OCI-LY1 (cell line): ENCODE measurements at regions not wholly inside any gene's neighbourhood (a gene's known extent, or its start where the extent isn't known, plus 50 kb on each side); places are given as distances from the start of the nearest gene placed in this dataset.

ENCODE experiments used
- H2AFZ ChIP-seq: fragments of 200-600 bp; sonication (generic), shearing (Covaris generic); 2 replicates; pipeline ENCODE4 v1.6.0; 2014; ENCODE audit warnings: antibody characterized with exemption, mild to moderate bottlenecking, low read length
- H3F3A ChIP-seq: fragments of 200-600 bp; sonication (generic), shearing (Covaris generic); 2 replicates; pipeline ENCODE4 v1.6.0; 2014; ENCODE audit warnings: mild to moderate bottlenecking, antibody characterized with exemption, low read length, moderate library complexity; ENCODE audit not compliant: insufficient read depth
- H3K27ac ChIP-seq: fragments of 200-600 bp; sonication (generic); 2 replicates; pipeline ENCODE4 v1.5.1; 2014; ENCODE audit warnings: low read length, mixed run types, mild to moderate bottlenecking, low read depth; ENCODE audit not compliant: poor library complexity, severe bottlenecking
- H3K27me3 ChIP-seq: fragments of 200-600 bp; sonication (generic); 2 replicates; pipeline ENCODE4 v1.6.0; 2014; ENCODE audit warnings: antibody characterized with exemption, mild to moderate bottlenecking, low read length, moderate library complexity; ENCODE audit not compliant: insufficient read depth
- H3K36me3 ChIP-seq: fragments of 200-600 bp; sonication (generic); 2 replicates; pipeline ENCODE4 v1.6.1; 2014; ENCODE audit warnings: mild to moderate bottlenecking, antibody characterized with exemption, low read length, moderate library complexity, mixed read lengths; ENCODE audit not compliant: insufficient read depth
- H3K4me1 ChIP-seq: fragments of 200-600 bp; sonication (generic); 2 replicates; pipeline ENCODE4 v1.5.1; 2014; ENCODE audit warnings: mild to moderate bottlenecking, low read length, moderate library complexity; ENCODE audit not compliant: insufficient read depth, severe bottlenecking
- H3K4me2 ChIP-seq: fragments of 200-600 bp; sonication (generic), shearing (Covaris generic); 2 replicates; pipeline ENCODE4 v1.6.1; 2014; ENCODE audit warnings: low read length
- H3K4me3 ChIP-seq: fragments of 200-600 bp; sonication (generic); 2 replicates; pipeline ENCODE4 v1.5.1; 2014; ENCODE audit warnings: low read length, low read depth, mild to moderate bottlenecking, mixed read lengths; ENCODE audit not compliant: poor library complexity, severe bottlenecking
- H3K79me2 ChIP-seq: fragments of 200-600 bp; shearing (Covaris generic); 2 replicates; pipeline ENCODE4 v1.6.1; 2016; ENCODE audit warnings: mixed run types, low read length, mixed read lengths; ENCODE audit not compliant: insufficient read depth
- H3K9ac ChIP-seq: fragments of 200-600 bp; sonication (generic), shearing (Covaris generic); 2 replicates; pipeline ENCODE4 v1.6.1; 2014; ENCODE audit warnings: mild to moderate bottlenecking, low read length, mixed read lengths
- H3K9me2 ChIP-seq: fragments of 200-600 bp; sonication (generic), shearing (Covaris generic); 2 replicates; pipeline ENCODE4 v1.6.1; 2014; ENCODE audit warnings: low read depth, mild to moderate bottlenecking, low read length, mixed read lengths
- H3K9me3 ChIP-seq: fragments of 200-600 bp; shearing (Covaris generic); 2 replicates; pipeline ENCODE4 v1.6.1; 2014; ENCODE audit warnings: low read length, mixed read lengths
- H4K20me1 ChIP-seq: fragments of 200-600 bp; sonication (generic), shearing (Covaris generic); 2 replicates; pipeline ENCODE4 v1.6.0; 2016; ENCODE audit warnings: mild to moderate bottlenecking, low read length; ENCODE audit not compliant: insufficient read depth
- EZH2 ChIP-seq: fragments of 200-600 bp; sonication (generic), shearing (Covaris generic); IDR thresholded peaks from 2 replicates; pipeline ENCODE4 v1.8.0; 2017; ENCODE audit warnings: borderline replicate concordance, mixed run types, mild to moderate bottlenecking, antibody characterized with exemption, low read length, moderate library complexity, mixed read lengths
- TF ChIP-seq, protein P1 (sequence below): fragments of 200-600 bp; sonication (generic), shearing (Covaris generic); IDR thresholded peaks from 2 replicates; pipeline ENCODE4 v1.5.1; 2017; ENCODE audit warnings: mild to moderate bottlenecking, antibody characterized with exemption, low read length, moderate library complexity, mixed read lengths

DNA sequence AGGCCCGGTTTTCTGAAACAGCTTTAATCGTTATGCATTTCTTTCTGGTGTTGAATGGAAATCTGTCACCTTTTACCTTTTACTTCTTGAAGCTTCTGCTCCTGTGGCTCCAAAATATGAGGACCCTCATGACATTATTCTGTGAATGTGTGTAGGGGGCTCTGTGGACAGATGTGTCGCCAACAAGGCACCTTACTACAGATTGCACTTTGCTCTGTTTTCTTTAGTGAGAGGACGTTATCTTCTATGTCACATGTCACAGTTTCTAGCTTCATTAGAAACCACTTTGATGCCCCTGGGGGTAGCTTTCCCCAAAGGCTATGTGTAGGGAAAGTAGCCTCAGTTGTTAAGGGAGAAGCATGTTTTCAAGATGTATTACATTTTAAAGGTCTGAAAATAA is 195.6 kb downstream of the ZNF621 start:
- no peak overlapping the region for H2AFZ ChIP-seq

DNA sequence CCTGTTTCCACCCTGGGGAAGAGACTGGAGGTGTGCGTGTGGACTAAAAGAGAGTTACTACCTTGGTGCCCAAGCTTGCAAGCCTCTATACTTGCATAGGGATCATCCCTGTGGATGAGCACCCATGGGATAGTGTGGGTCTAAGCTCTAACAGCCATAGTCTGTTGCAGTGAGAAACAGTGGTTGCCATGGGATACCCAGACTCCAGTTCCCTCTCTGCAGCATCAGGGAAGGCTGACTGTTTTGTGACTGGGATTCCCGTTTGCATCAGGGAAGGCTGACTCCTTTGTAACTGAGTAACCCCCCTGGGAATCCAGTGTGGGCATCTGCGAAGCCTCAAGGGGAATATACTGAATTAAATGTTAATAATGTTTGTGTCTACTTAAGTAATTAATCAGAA is 196.1 kb downstream of the ZNF621 start:
- H3K9ac ChIP-seq: no peak overlapping the region
- no peak overlapping the region for H2AFZ ChIP-seq
- TF ChIP-seq, protein P1, sequence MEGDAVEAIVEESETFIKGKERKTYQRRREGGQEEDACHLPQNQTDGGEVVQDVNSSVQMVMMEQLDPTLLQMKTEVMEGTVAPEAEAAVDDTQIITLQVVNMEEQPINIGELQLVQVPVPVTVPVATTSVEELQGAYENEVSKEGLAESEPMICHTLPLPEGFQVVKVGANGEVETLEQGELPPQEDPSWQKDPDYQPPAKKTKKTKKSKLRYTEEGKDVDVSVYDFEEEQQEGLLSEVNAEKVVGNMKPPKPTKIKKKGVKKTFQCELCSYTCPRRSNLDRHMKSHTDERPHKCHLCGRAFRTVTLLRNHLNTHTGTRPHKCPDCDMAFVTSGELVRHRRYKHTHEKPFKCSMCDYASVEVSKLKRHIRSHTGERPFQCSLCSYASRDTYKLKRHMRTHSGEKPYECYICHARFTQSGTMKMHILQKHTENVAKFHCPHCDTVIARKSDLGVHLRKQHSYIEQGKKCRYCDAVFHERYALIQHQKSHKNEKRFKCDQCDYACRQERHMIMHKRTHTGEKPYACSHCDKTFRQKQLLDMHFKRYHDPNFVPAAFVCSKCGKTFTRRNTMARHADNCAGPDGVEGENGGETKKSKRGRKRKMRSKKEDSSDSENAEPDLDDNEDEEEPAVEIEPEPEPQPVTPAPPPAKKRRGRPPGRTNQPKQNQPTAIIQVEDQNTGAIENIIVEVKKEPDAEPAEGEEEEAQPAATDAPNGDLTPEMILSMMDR: no peak
- TF ChIP-seq EZH2: no peak
- H3K27me3 ChIP-seq: no peaks in the 10 kb centered on the region
- no peaks in the 10 kb centered on the region for H3F3A ChIP-seq
- H4K20me1 ChIP-seq: no peaks in the 10 kb centered on the region
- no peaks in the 10 kb centered on the region for H3K36me3 ChIP-seq
- H3K27ac ChIP-seq: no peak overlapping the region
- no peak overlapping the region for H3K4me3 ChIP-seq
- no peaks in the 10 kb centered on the region for H3K9me3 ChIP-seq
- no peak overlapping the region for H3K4me2 ChIP-seq
- no peaks in the 10 kb centered on the region for H3K9me2 ChIP-seq
- H3K79me2 ChIP-seq: no peaks in the 10 kb centered on the region
- H3K4me1 ChIP-seq: peaks cover 51% of the 10 kb centered on the region

More for the DNA sequence above, 195.6 kb downstream of the ZNF621 start:
- H3K9me3 ChIP-seq: no peaks in the 10 kb centered on the region
- peaks cover 51% of the 10 kb centered on the region for H3K4me1 ChIP-seq
- peak overlapping the region; percentile 5 for H3K27ac ChIP-seq
- H3K9ac ChIP-seq: no peak overlapping the region
- no peaks in the 10 kb centered on the region for H3F3A ChIP-seq
- H3K79me2 ChIP-seq: no peaks in the 10 kb centered on the region
- H4K20me1 ChIP-seq: no peaks in the 10 kb centered on the region
- no peaks in the 10 kb centered on the region for H3K27me3 ChIP-seq
- TF ChIP-seq, protein P1: no peak
- no peak for TF ChIP-seq EZH2
- H3K36me3 ChIP-seq: no peaks in the 10 kb centered on the region
- H3K9me2 ChIP-seq: no peaks in the 10 kb centered on the region
- no peak overlapping the region for H3K4me3 ChIP-seq
- H3K4me2 ChIP-seq: no peak overlapping the region

GRCh38 chr3:40723083-40723660 is 198.4 kb downstream of the ZNF621 start:
- H3K27me3 ChIP-seq: no peaks in the 10 kb centered on the region
- no peaks in the 10 kb centered on the region for H3K36me3 ChIP-seq
- H3K9ac ChIP-seq: no peak overlapping the region
- no peaks in the 10 kb centered on the region for H3K79me2 ChIP-seq
- H3K4me2 ChIP-seq: no peak overlapping the region
- no peaks in the 10 kb centered on the region for H3K9me2 ChIP-seq
- no peak overlapping the region for H2AFZ ChIP-seq
- no peak for TF ChIP-seq EZH2
- TF ChIP-seq, protein P1: no peak
- no peak overlapping the region for H3K4me3 ChIP-seq
- no peaks in the 10 kb centered on the region for H3K9me3 ChIP-seq
- no peaks in the 10 kb centered on the region for H4K20me1 ChIP-seq
- H3F3A ChIP-seq: no peaks in the 10 kb centered on the region
- no peak overlapping the region for H3K27ac ChIP-seq
- H3K4me1 ChIP-seq: peaks cover 28% of the 10 kb centered on the region
